IMR-90 (cell line): ENCODE measurements at regions not wholly inside any gene's neighbourhood (a gene's known extent, or its start where the extent isn't known, plus 50 kb on each side); places are given as distances from the start of the nearest gene placed in this dataset.
"Not testable (repeated sequence)": the region's sequence is repeated elsewhere in the genome, so short reads cannot be mapped to it uniquely, and the experiment has no call there.

ENCODE experiments used
- ATAC-seq: fragments of 200-7000 bp; cut with Tn5 transposase; 2 replicates; pipeline ENCODE4 v1.9.1; 2020; ENCODE audit warnings: low read depth, mild to moderate bottlenecking, moderate library complexity
- BruUV-seq: library from RNA; stranded (reverse); fragments of 400-500 nt; replicated peaks from 2 replicates; lab custom pipeline; 2021; lab: Mats Ljungman, UMichigan
- CTCF ChIA-PET: fragments of 300-600 bp; formaldehyde crosslinking; extraction: SDS; loops from one replicate; lab custom pipeline; 2021; ENCODE audit warnings: antibody characterized with exemption; lab: Yijun Ruan, JAX
- POLR2A ChIA-PET: fragments of 300-600 bp; sonication (Branson Sonifier 250); formaldehyde crosslinking; loops from one replicate; lab custom pipeline; 2022; ENCODE audit warnings: antibody characterized with exemption; ENCODE audit not compliant: unreplicated experiment; lab: Charles Lee
- DNase-seq: peaks from one replicate; pipeline ENCODE4 v3.0.0; 2013
- H2AFZ ChIP-seq: replicated peaks from 2 replicates; pipeline ENCODE3; 2013; ENCODE audit warnings: low read length, mild to moderate bottlenecking; ENCODE audit not compliant: poor library complexity
- H2AK5ac ChIP-seq: 2 replicates; pipeline ENCODE4 v1.6.1; 2013; ENCODE audit warnings: low read depth, low read length, inconsistent platforms
- H2AK9ac ChIP-seq: replicated peaks from 2 replicates; pipeline ENCODE3; 2013; ENCODE audit warnings: mild to moderate bottlenecking, low read depth, low read length, moderate library complexity; ENCODE audit not compliant: poor library complexity
- H2BK120ac ChIP-seq: 2 replicates; pipeline ENCODE4 v1.6.1; 2013; ENCODE audit warnings: low read depth, low read length, inconsistent platforms
- H2BK15ac ChIP-seq: 3 replicates; pipeline ENCODE4 v1.6.1; 2013; ENCODE audit warnings: low read depth, low read length, inconsistent platforms
- H2BK20ac ChIP-seq: 2 replicates; pipeline ENCODE4 v1.6.1; 2013; ENCODE audit warnings: low read depth, mild to moderate bottlenecking, inconsistent platforms, low read length, moderate library complexity
- H2BK5ac ChIP-seq: 2 replicates; pipeline ENCODE4 v1.6.1; 2013; ENCODE audit warnings: mild to moderate bottlenecking, low read depth, low read length, inconsistent platforms; ENCODE audit not compliant: poor library complexity, severe bottlenecking
- H3K14ac ChIP-seq: replicated peaks from 2 replicates; pipeline ENCODE4 v1.6.1; 2013; ENCODE audit warnings: low read depth, low read length, inconsistent platforms
- H3K18ac ChIP-seq: 2 replicates; pipeline ENCODE4 v1.6.1; 2013; ENCODE audit warnings: low read depth, low read length, control low read depth
- H3K23ac ChIP-seq: 2 replicates; pipeline ENCODE4 v1.6.1; 2013; ENCODE audit warnings: low read depth, low read length, inconsistent platforms
- H3K27ac ChIP-seq: 2 replicates; pipeline ENCODE4 v1.5.1; 2013; ENCODE audit warnings: mild to moderate bottlenecking, control low read depth, low read length; ENCODE audit not compliant: insufficient read depth
- H3K27me3 ChIP-seq: 2 replicates; pipeline ENCODE4 v1.6.1; 2013; ENCODE audit warnings: low read length; ENCODE audit not compliant: control insufficient read depth, insufficient read depth
- H3K36me3 ChIP-seq: 2 replicates; pipeline ENCODE4 v1.6.1; 2013; ENCODE audit warnings: low read length, mixed read lengths; ENCODE audit not compliant: control insufficient read depth, insufficient read depth
- H3K4ac ChIP-seq: 2 replicates; pipeline ENCODE4 v1.6.1; 2013; ENCODE audit warnings: low read depth, low read length, inconsistent platforms
- H3K4me1 ChIP-seq: 2 replicates; pipeline ENCODE4 v1.6.1; 2013; ENCODE audit warnings: low read length, mixed read lengths; ENCODE audit not compliant: control insufficient read depth, insufficient read depth
- H3K4me2 ChIP-seq: 2 replicates; pipeline ENCODE4 v1.6.1; 2013; ENCODE audit warnings: low read depth, mild to moderate bottlenecking, control low read depth, low read length, moderate library complexity
- H3K4me3 ChIP-seq: 2 replicates; pipeline ENCODE4 v1.5.1; 2013; ENCODE audit warnings: low read depth, mild to moderate bottlenecking, control low read depth, low read length, moderate library complexity; ENCODE audit not compliant: insufficient read depth
- H3K56ac ChIP-seq: 2 replicates; pipeline ENCODE4 v1.6.1; 2013; ENCODE audit warnings: low read length, inconsistent platforms; ENCODE audit not compliant: insufficient read depth; ENCODE audit errors: extremely low read depth
- H3K79me1 ChIP-seq, 2 experiments: 2 replicates each; pipeline ENCODE4 v1.6.1; 2013; ENCODE audit warnings: low read length in 2 of 2, inconsistent platforms in 1 of 2, low read depth in 1 of 2
- H3K9ac ChIP-seq: 2 replicates; pipeline ENCODE4 v1.6.1; 2013; ENCODE audit warnings: low read depth, low read length, control low read depth
- H3K9me1 ChIP-seq: 2 replicates; pipeline ENCODE4 v1.6.1; 2013; ENCODE audit warnings: low read length, inconsistent platforms; ENCODE audit not compliant: insufficient read depth
- H3K9me3 ChIP-seq: 2 replicates; pipeline ENCODE4 v1.6.1; 2013; ENCODE audit warnings: low read length; ENCODE audit not compliant: control insufficient read depth, insufficient read depth
- H4K20me1 ChIP-seq: 2 replicates; pipeline ENCODE4 v1.6.1; 2013; ENCODE audit warnings: low read length, inconsistent platforms; ENCODE audit not compliant: insufficient read depth
- H4K5ac ChIP-seq: 2 replicates; pipeline ENCODE4 v1.6.1; 2013; ENCODE audit warnings: mild to moderate bottlenecking, low read depth, low read length, control low read depth
- H4K8ac ChIP-seq, 2 experiments: 2 replicates each; pipeline ENCODE4 v1.6.1; 2013; ENCODE audit warnings: low read depth in 2 of 2, low read length in 2 of 2, control low read depth in 1 of 2, inconsistent platforms in 1 of 2
- H4K91ac ChIP-seq: 2 replicates; pipeline ENCODE4 v1.6.1; 2013; ENCODE audit warnings: low read depth, low read length, inconsistent platforms; ENCODE audit not compliant: insufficient read depth
- WGBS, 2 experiments: methylation state at CpG; one replicate each; pipeline versions ENCODE4 v1.1.5 to v1.1.7; 2013; ENCODE audit warnings: missing lambda C conversion rate in 2 of 2; ENCODE audit not compliant: insufficient read length in 1 of 2; ENCODE audit errors: extremely low coverage in 2 of 2; 5-methylcytosine and 5-hydroxymethylcytosine counted together
- dilution Hi-C: fragments of 300-500 bp; cut with HindIII; formaldehyde crosslinking; loops from one replicate; pipeline ENCODE4 v1.14.3; 2018; ENCODE audit warnings: low sequenced_read_pairs; ENCODE audit not compliant: unreplicated experiment
- in situ Hi-C: fragments of 300-500 bp; cut with MboI; formaldehyde crosslinking; loops from 3 replicates; pipeline ENCODE4 v1.14.3; 2019; ENCODE audit warnings: low sequenced_read_pairs, inconsistent platforms, mixed read lengths
- intact Hi-C: fragments of 100-400 bp; cut with micrococcal nuclease; formaldehyde crosslinking; loops from 2 replicates; pipeline ENCODE4 v1.10.0; 2022

DNA sequence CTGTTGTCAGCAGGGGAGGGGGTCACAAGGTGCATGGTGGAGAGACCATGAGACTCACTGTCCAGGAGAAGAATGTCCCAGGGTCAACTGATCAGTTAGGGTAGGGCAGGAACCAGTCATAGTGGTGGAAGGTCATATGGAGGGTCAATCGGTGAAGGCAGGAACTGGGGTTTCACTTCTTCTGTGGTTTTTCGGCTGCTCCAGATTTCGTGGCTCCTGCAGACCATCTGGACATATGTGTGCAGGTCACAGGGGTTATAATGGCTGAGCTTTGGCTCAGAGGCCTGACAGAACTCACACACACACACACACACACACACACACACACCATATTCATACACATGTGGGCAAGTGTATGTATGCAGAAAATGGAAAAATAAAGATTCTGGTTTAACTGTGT lies 502.0 kb upstream of the ROBO2 start:
- H3K4me1 ChIP-seq, H3K27ac ChIP-seq, H3K23ac ChIP-seq, CTCF ChIA-PET, ATAC-seq, H3K18ac ChIP-seq, H3K27me3 ChIP-seq, H2BK5ac ChIP-seq, H2AFZ ChIP-seq, H3K9me3 ChIP-seq, H3K9ac ChIP-seq, H4K20me1 ChIP-seq, H3K4ac ChIP-seq, H3K79me1 ChIP-seq, H3K4me2 ChIP-seq, H3K4me3 ChIP-seq, H2BK120ac ChIP-seq, POLR2A ChIA-PET, DNase-seq, H4K8ac ChIP-seq, H3K9me1 ChIP-seq, H2AK5ac ChIP-seq, H2BK20ac ChIP-seq, H4K5ac ChIP-seq, H3K56ac ChIP-seq, H2BK15ac ChIP-seq, intact Hi-C loops, H3K14ac ChIP-seq, BruUV-seq, in situ Hi-C loops, dilution Hi-C loops, H4K91ac ChIP-seq, H2AK9ac ChIP-seq, H3K36me3 ChIP-seq: not testable (repeated sequence)
- no CpG with 5 or more reads among the region's 3 CpGs for WGBS, 2 experiments
